Thoracic aorta (tissue), 2 donors: ENCODE measurements at regions not wholly inside any gene's neighbourhood (a gene's known extent, or its start where the extent isn't known, plus 50 kb on each side); places are given as distances from the start of the nearest gene placed in this dataset.
"Not testable (repeated sequence)": the region's sequence is repeated elsewhere in the genome, so short reads cannot be mapped to it uniquely, and the experiment has no call there.

Experiments used
- ATAC-seq: fragments of 150-250 bp; one replicate; pipeline ENCODE4 v1.8.0; 2017; ENCODE audit warnings: low read depth; ENCODE audit not compliant: insufficient number of reproducible peaks, low FRiP score
- DNase-seq: peaks from one replicate; pipeline ENCODE4 v3.0.0-alpha.2; 2020; ENCODE audit warnings: low spot score
- H3K27ac ChIP-seq, 2 donors: fragments of 200-600 bp; sonication (generic); 1 replicate in 1 of 2; 2 replicates in 1 of 2; pipeline ENCODE4 v1.5.1; 2016; ENCODE audit warnings: mild to moderate bottlenecking in 2 of 2, moderate library complexity in 2 of 2
- H3K27me3 ChIP-seq: fragments of 200-600 bp; sonication (generic); replicated peaks from 2 replicates; pipeline ENCODE4 v1.6.0; 2016; ENCODE audit warnings: mild to moderate bottlenecking; ENCODE audit not compliant: insufficient read depth
- H3K36me3 ChIP-seq: fragments of 200-600 bp; sonication (generic); one replicate; pipeline ENCODE4 v1.5.1; 2016
- H3K4me1 ChIP-seq, 2 donors: fragments of 200-600 bp; sonication (generic); 1 replicate in 1 of 2; 2 replicates in 1 of 2; pipeline versions ENCODE4 v1.5.1 to v1.6.0; 2016; ENCODE audit warnings: low read depth in 2 of 2, mild to moderate bottlenecking in 1 of 2; ENCODE audit not compliant: control insufficient read depth in 1 of 2
- H3K4me3 ChIP-seq: fragments of 200-600 bp; sonication (generic); 2 replicates; pipeline ENCODE4 v1.5.1; 2016; ENCODE audit warnings: mild to moderate bottlenecking
- H3K9me3 ChIP-seq: fragments of 200-600 bp; sonication (generic); 2 replicates; pipeline ENCODE4 v1.5.1; 2016
- TF ChIP-seq, protein P1 (sequence below): fragments of 200-600 bp; sonication (generic); IDR thresholded peaks from one replicate; pipeline ENCODE4 v1.5.1; 2019; ENCODE audit warnings: antibody characterized with exemption

GRCh38 chr10:64118736-64119135 lies 597.5 kb downstream of the REEP3 start:
- no peaks in the 10 kb centered on the region for H3K27me3 ChIP-seq
- no peak overlapping the region for H3K4me3 ChIP-seq
- no peak for DNase-seq
- no peaks in the 10 kb centered on the region for H3K36me3 ChIP-seq
- TF ChIP-seq, protein P1, sequence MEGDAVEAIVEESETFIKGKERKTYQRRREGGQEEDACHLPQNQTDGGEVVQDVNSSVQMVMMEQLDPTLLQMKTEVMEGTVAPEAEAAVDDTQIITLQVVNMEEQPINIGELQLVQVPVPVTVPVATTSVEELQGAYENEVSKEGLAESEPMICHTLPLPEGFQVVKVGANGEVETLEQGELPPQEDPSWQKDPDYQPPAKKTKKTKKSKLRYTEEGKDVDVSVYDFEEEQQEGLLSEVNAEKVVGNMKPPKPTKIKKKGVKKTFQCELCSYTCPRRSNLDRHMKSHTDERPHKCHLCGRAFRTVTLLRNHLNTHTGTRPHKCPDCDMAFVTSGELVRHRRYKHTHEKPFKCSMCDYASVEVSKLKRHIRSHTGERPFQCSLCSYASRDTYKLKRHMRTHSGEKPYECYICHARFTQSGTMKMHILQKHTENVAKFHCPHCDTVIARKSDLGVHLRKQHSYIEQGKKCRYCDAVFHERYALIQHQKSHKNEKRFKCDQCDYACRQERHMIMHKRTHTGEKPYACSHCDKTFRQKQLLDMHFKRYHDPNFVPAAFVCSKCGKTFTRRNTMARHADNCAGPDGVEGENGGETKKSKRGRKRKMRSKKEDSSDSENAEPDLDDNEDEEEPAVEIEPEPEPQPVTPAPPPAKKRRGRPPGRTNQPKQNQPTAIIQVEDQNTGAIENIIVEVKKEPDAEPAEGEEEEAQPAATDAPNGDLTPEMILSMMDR, result no peak
- ATAC-seq, result no peak
- H3K4me1 ChIP-seq, result no peaks in the 10 kb centered on the region
- no peaks in the 10 kb centered on the region for H3K9me3 ChIP-seq
- no peak overlapping the region for H3K27ac ChIP-seq

- not testable (repeated sequence) for H3K4me3 ChIP-seq, DNase-seq, H3K36me3 ChIP-seq, H3K27ac ChIP-seq, H3K27me3 ChIP-seq, ATAC-seq, H3K4me1 ChIP-seq, H3K9me3 ChIP-seq
These were observed 599.2 kb downstream of the REEP3 start for GRCh38 chr10:64120301-64120980.

GRCh38 chr10:64130152-64130551 lies 609.0 kb downstream of the REEP3 start:
- DNase-seq (no peak), ATAC-seq (no peak)
- TF ChIP-seq, protein P1, result no peak
- Histone ChIP-seq H3K4me1 (no peaks in the 10 kb centered on the region), H3K36me3 (no peaks in the 10 kb centered on the region), H3K9me3 (no peaks in the 10 kb centered on the region), H3K4me3 (no peak overlapping the region), H3K27me3 (no peaks in the 10 kb centered on the region), H3K27ac (no peak overlapping the region)

GRCh38 chr10:64134676-64135075 lies 613.5 kb downstream of the REEP3 start:
- DNase-seq (no peak), ATAC-seq (no peak)
- H3K36me3 ChIP-seq, result no peaks in the 10 kb centered on the region
- no peaks in the 10 kb centered on the region for H3K4me1 ChIP-seq
- no peaks in the 10 kb centered on the region for H3K27me3 ChIP-seq
- H3K9me3 ChIP-seq, result no peaks in the 10 kb centered on the region
- H3K4me3 ChIP-seq, result no peak overlapping the region
- TF ChIP-seq, protein P1, result no peak
- H3K27ac ChIP-seq, result no peak overlapping the region

DNA sequence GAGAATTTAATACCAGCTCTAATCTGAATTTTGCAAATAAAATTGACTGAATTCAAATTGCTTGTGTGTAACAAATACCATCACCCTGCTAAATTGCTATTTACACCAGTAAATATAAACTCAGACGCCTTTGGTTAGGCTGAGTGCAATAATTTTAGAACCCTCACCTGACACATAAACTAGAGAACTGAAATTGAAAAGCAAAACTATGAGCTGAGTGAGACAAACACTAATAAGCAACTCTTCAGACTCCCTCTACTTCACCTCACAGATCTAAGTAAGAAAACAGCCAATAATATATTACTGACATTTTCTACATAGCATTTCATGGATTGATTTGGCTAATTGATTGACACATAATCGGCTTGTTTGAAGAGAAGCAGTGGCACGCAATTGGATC lies 621.2 kb downstream of the REEP3 start:
- Histone ChIP-seq H3K27ac (no peak overlapping the region), H3K27me3 (no peaks in the 10 kb centered on the region), H3K9me3 (no peaks in the 10 kb centered on the region), H3K36me3 (no peaks in the 10 kb centered on the region), H3K4me1 (no peaks in the 10 kb centered on the region), H3K4me3 (no peak overlapping the region)
- ATAC-seq, result no peak
- no peak for DNase-seq
- TF ChIP-seq, protein P1, result no peak

GRCh38 chr10:64148607-64149006 lies 627.4 kb downstream of the REEP3 start:
- H3K36me3 ChIP-seq, result no peaks in the 10 kb centered on the region
- no peak overlapping the region for H3K27ac ChIP-seq
- TF ChIP-seq, protein P1, result no peak
- no peak for ATAC-seq
- H3K4me3 ChIP-seq, result no peak overlapping the region
- no peak for DNase-seq
- peaks cover 0 to 8% of the 10 kb centered on the region in 2 donors for H3K4me1 ChIP-seq
- no peaks in the 10 kb centered on the region for H3K9me3 ChIP-seq
- H3K27me3 ChIP-seq, result no peaks in the 10 kb centered on the region
